ENCODE measurements at regions not wholly inside any gene's neighbourhood (a gene's known extent, or its start where the extent isn't known, plus 50 kb on each side); places are given as distances from the start of the nearest gene placed in this dataset.

- BruUV-seq (replicated peaks), result no TSS peak
- no peaks in the 10 kb centered on the region for H3K27me3 Mint-ChIP-seq (ENCODE audit: insufficient read depth, unreplicated experiment)
- intact Hi-C loops (cut with micrococcal nuclease), result no loop called here
- H3K36me3 Mint-ChIP-seq (ENCODE audit: insufficient read depth, unreplicated experiment), result no peaks in the 10 kb centered on the region
- no peak overlapping the region for H3K27ac Mint-ChIP-seq (ENCODE audit: low read depth, unreplicated experiment)
- DNase-seq (ENCODE audit: unreplicated experiment), result no peak
- no peaks in the 10 kb centered on the region for H3K9me3 Mint-ChIP-seq (ENCODE audit: unreplicated experiment)
- CTCF ChIA-PET, result no interaction called here
- H3K4me3 Mint-ChIP-seq (ENCODE audit: unreplicated experiment), result no peak overlapping the region
- POLR2A ChIA-PET, result no interaction called here
- no peak for TF ChIP-seq CTCF (IDR thresholded peaks at IDR 0.05; ENCODE audit: unreplicated experiment)
- H3K4me1 Mint-ChIP-seq (ENCODE audit: insufficient read depth, unreplicated experiment), result no peaks in the 10 kb centered on the region
Observed at GRCh38 chr4:24144381-24144780, 254.5 kb upstream of the PPARGC1A start.

GRCh38 chr4:24143741-24144140 lies 253.9 kb upstream of the PPARGC1A start:
- H3K27me3 Mint-ChIP-seq (ENCODE audit: insufficient read depth, unreplicated experiment), result no peaks in the 10 kb centered on the region
- peaks cover 1% of the 10 kb centered on the region for H3K4me1 Mint-ChIP-seq (ENCODE audit: insufficient read depth, unreplicated experiment)
- no peaks in the 10 kb centered on the region for H3K36me3 Mint-ChIP-seq (ENCODE audit: insufficient read depth, unreplicated experiment)
- no peak for TF ChIP-seq CTCF (IDR thresholded peaks at IDR 0.05; ENCODE audit: unreplicated experiment)
- no peak overlapping the region for H3K27ac Mint-ChIP-seq (ENCODE audit: low read depth, unreplicated experiment)
- ChIA-PET POLR2A (no interaction called here), CTCF (interaction anchor here (0.7 kb wide), 1 partner anchor 20 kb away, joined by 5 read pairs; no protein-coding TSS in a partner anchor)
- intact Hi-C loops (cut with micrococcal nuclease), result no loop called here
- no TSS peak for BruUV-seq (replicated peaks)
- DNase-seq (ENCODE audit: unreplicated experiment), result no peak
- no peak overlapping the region for H3K4me3 Mint-ChIP-seq (ENCODE audit: unreplicated experiment)
- H3K9me3 Mint-ChIP-seq (ENCODE audit: unreplicated experiment), result no peaks in the 10 kb centered on the region

GRCh38 chr4:24141836-24142235 lies 252.0 kb upstream of the PPARGC1A start:
- no peaks in the 10 kb centered on the region for H3K36me3 Mint-ChIP-seq (ENCODE audit: insufficient read depth, unreplicated experiment)
- no peaks in the 10 kb centered on the region for H3K27me3 Mint-ChIP-seq (ENCODE audit: insufficient read depth, unreplicated experiment)
- no peak overlapping the region for H3K4me3 Mint-ChIP-seq (ENCODE audit: unreplicated experiment)
- peaks cover 6% of the 10 kb centered on the region for H3K4me1 Mint-ChIP-seq (ENCODE audit: insufficient read depth, unreplicated experiment)
- H3K27ac Mint-ChIP-seq (ENCODE audit: low read depth, unreplicated experiment), result no peak overlapping the region
- DNase-seq (ENCODE audit: unreplicated experiment), result no peak
- intact Hi-C loops (cut with micrococcal nuclease), result no loop called here
- ChIA-PET CTCF (no interaction called here), POLR2A (no interaction called here)
- no peaks in the 10 kb centered on the region for H3K9me3 Mint-ChIP-seq (ENCODE audit: unreplicated experiment)
- BruUV-seq (replicated peaks), result no TSS peak
- no peak for TF ChIP-seq CTCF (IDR thresholded peaks at IDR 0.05; ENCODE audit: unreplicated experiment)

DNA sequence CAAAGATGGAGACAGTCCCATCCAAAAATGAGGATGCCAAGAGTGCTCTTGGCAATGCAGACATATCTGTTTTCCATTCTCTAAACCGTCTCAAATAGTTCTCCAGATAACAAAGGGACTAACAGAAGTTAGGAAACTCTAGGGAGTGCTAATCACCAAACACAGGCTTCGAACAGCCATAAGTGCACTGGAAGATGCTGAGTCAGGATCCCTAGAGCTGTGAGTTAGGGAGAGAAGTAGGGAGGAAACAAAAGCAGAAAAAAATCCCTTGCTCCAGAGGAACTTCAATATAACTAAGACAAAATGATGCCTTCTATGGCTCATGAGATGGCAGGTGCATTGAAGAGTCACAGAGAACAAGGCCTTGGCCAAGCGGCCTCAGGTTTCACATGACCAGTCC lies 251.0 kb upstream of the PPARGC1A start:
- Mint-ChIP-seq H3K4me1 (ENCODE audit: insufficient read depth, unreplicated experiment) (peaks cover 6% of the 10 kb centered on the region), H3K4me3 (ENCODE audit: unreplicated experiment) (no peak overlapping the region), H3K27ac (ENCODE audit: low read depth, unreplicated experiment) (no peak overlapping the region), H3K36me3 (ENCODE audit: insufficient read depth, unreplicated experiment) (no peaks in the 10 kb centered on the region), H3K27me3 (ENCODE audit: insufficient read depth, unreplicated experiment) (no peaks in the 10 kb centered on the region), H3K9me3 (ENCODE audit: unreplicated experiment) (no peaks in the 10 kb centered on the region)
- BruUV-seq (replicated peaks), result no TSS peak
- no peak for DNase-seq (ENCODE audit: unreplicated experiment)
- ChIA-PET POLR2A (no interaction called here), CTCF (no interaction called here)
- intact Hi-C loops (cut with micrococcal nuclease), result no loop called here
- TF ChIP-seq CTCF (IDR thresholded peaks at IDR 0.05; ENCODE audit: unreplicated experiment), result no peak
